IPS-15b (cell line): ENCODE measurements at regions not wholly inside any gene's neighbourhood (a gene's known extent, or its start where the extent isn't known, plus 50 kb on each side); places are given as distances from the start of the nearest gene placed in this dataset.

Experiments
- H3K27me3 ChIP-seq: one replicate; pipeline ENCODE4 v1.6.1; 2013; ENCODE audit warnings: low read length; ENCODE audit not compliant: control insufficient read depth, insufficient read depth
- H3K36me3 ChIP-seq: one replicate; pipeline ENCODE4 v1.6.1; 2013; ENCODE audit warnings: low read length; ENCODE audit not compliant: control insufficient read depth, insufficient read depth
- H3K4me1 ChIP-seq: one replicate; pipeline ENCODE4 v1.6.1; 2013; ENCODE audit warnings: mild to moderate bottlenecking, low read length; ENCODE audit not compliant: control insufficient read depth, insufficient read depth
- H3K4me3 ChIP-seq: one replicate; pipeline ENCODE4 v1.5.1; 2013; ENCODE audit warnings: low read depth, low read length
- H3K9ac ChIP-seq: one replicate; pipeline ENCODE4 v1.6.1; 2013; ENCODE audit warnings: low read depth, mild to moderate bottlenecking, low read length
- H3K9me3 ChIP-seq: one replicate; pipeline ENCODE4 v1.6.1; 2013; ENCODE audit warnings: mild to moderate bottlenecking, low read length; ENCODE audit not compliant: control insufficient read depth, insufficient read depth

DNA sequence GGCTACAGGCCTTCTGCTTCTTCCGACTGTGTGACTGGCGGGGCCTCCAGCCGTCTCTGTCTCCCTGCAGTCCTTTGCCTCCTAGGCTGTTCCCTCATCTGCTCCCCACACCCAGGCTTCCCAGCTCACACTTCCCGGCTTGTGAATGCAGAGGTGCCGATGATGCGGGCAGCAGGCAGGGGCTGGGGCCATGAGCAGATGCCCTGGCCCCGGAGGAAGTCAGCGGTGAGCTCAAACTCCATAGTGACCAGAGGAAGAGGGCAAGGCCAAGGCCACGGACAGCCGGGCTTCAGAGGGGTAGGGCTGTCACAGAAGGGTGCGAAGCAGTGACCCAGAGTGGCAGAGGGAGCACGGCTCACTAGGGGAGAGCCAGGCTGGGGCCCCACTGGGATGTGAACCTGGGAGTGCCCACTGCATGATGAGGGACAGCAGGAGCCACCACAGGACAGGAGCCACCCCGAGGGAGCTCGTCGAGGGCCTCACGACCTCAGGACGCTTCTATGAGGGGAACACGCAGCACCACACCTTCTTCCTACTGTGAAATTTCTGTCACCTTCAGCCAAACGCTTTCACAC lies 515.9 kb downstream of the EIPR1 start:
- Histone ChIP-seq H3K4me1 (no peaks in the 10 kb centered on the region), H3K36me3 (no peaks in the 10 kb centered on the region), H3K4me3 (no peak overlapping the region), H3K27me3 (no peaks in the 10 kb centered on the region), H3K9ac (no peak overlapping the region), H3K9me3 (no peaks in the 10 kb centered on the region)

DNA sequence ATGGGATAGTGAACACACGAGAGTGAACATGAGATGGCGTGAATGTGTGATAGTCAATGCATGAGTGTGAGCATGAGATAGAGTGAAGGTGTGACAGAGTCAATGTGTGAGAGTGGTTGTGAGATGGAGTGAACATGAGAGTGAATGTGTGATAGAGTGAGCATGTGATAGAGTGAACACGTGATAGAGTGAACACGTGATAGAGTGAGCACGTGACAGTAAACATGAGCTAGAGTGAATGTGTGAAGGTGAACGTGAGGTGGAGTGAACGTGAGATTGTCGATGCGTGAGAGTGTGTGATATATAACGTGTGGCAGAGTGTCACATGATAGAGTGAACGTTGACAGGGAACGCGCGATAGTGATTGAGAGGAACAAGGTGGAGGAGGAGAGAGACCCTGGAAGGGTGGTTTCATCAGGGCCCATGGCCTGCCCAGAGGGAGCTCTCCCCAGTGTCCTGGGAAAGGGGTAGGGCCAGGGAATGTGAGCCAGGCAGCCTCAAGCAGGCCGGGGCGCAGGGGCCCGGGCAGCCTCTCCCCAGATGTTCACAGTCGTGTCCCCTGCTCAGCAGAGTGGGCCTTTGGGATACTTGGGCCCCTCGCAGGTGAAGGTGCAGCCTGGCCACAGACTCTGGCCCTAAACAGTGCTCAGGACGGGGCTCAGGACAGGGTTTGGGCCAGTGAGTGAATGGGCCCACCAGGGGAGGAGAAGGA lies 516.9 kb downstream of the EIPR1 start:
- Histone ChIP-seq H3K36me3 (no peaks in the 10 kb centered on the region), H3K27me3 (no peaks in the 10 kb centered on the region), H3K9ac (no peak overlapping the region), H3K4me3 (no peak overlapping the region), H3K9me3 (no peaks in the 10 kb centered on the region), H3K4me1 (no peaks in the 10 kb centered on the region)

DNA sequence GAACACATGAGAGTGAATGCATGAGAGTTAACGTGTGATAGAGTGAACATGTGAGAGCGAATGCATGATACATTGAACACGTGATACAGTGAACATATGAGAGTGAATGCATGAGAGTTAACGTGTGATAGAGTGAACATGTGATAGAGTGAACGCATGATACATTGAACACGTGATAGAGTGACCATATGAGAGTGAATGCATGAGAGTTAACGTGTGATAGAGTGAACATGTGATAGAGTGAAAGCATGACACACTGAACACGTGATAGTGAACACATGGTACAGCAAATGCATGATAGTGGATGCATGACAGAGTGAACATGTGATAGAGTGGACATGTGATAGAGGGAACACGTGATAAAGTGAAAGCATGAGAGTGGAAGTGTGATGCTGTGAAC lies 517.9 kb downstream of the EIPR1 start:
- Histone ChIP-seq H3K9me3 (no peaks in the 10 kb centered on the region), H3K9ac (no peak overlapping the region), H3K27me3 (no peaks in the 10 kb centered on the region), H3K4me3 (no peak overlapping the region), H3K4me1 (no peaks in the 10 kb centered on the region), H3K36me3 (no peaks in the 10 kb centered on the region)

DNA sequence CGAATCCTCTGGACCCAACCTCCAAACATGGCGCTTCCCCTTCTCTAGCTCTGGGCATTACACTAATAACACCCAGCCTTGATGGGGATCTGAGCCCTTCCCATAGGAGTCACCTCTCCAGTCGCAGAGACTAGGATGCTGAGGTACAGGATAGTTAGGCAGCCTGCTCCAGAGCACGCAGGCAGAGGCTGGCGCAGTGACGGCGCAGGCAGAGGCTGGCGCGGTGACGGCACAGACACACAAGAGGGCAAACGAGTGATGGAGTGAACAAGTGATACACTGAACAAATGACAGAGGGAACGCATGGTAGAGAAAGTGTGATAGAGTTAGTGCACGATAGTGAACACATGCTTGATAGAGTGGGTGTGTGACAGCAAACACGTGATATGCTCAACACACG lies 518.5 kb downstream of the EIPR1 start:
- no peaks in the 10 kb centered on the region for H3K27me3 ChIP-seq

DNA sequence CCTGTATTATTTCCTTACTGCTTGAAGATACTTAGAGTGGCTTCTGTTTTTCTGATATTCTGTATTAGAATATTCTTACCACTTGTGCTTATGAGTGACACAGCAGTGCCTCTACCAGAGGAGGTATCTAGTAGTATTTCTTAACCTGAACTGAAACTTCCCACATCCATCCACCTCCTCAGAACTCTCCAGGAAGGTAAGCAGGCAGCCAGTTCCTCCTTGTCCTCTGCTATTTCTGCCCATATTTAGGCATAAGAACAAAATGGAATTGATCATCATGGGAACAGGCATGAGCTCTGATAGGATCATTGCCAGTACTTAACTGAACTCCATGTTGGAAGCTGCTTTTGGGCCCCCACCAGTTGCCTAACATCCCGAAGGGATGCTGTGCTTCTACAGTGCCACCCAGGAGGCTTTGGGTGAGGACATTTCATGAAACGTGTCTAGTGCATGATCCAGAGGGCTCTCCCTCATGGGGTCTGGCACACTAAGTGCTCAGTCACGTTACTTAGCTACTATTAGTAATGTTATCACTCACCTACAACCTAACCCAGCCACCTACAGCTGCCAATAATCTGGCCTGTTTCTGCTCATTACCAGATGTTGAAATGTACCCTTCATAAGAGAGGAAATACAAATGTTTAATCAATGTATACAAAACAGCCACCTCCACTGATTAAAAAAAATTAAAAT lies 520.7 kb downstream of the EIPR1 start:
- Histone ChIP-seq H3K9ac (no peak overlapping the region), H3K27me3 (no peaks in the 10 kb centered on the region), H3K4me1 (no peaks in the 10 kb centered on the region), H3K36me3 (no peaks in the 10 kb centered on the region), H3K4me3 (no peak overlapping the region), H3K9me3 (no peaks in the 10 kb centered on the region)

More for the DNA sequence above, 518.5 kb downstream of the EIPR1 start:
- H3K36me3 ChIP-seq = no peaks in the 10 kb centered on the region
- no peak overlapping the region for H3K4me3 ChIP-seq
- H3K9me3 ChIP-seq = no peaks in the 10 kb centered on the region
- H3K9ac ChIP-seq = no peak overlapping the region
- H3K4me1 ChIP-seq = no peaks in the 10 kb centered on the region

DNA sequence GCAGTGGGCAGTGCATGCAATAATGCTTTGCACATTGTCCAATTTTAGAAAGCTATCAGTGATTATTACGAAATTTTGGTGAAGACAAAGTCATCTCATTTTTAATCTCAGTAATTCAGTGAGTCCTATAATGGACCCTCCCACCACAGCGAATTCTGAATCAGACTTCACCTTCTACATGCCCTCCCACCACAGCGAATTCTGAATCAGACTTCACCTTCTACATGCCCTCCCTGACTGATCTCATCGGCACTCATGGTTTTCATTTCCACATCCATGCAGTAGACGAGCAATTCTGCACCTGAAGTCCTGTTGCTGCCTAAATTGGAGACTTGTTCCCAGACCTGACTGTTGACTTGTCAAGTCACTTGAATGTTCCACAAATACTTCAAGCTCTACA lies 522.3 kb downstream of the EIPR1 start:
- H3K27me3 ChIP-seq = no peaks in the 10 kb centered on the region
- no peaks in the 10 kb centered on the region for H3K9me3 ChIP-seq
- no peak overlapping the region for H3K4me3 ChIP-seq
- no peak overlapping the region for H3K9ac ChIP-seq
- no peaks in the 10 kb centered on the region for H3K36me3 ChIP-seq
- H3K4me1 ChIP-seq = no peaks in the 10 kb centered on the region

DNA sequence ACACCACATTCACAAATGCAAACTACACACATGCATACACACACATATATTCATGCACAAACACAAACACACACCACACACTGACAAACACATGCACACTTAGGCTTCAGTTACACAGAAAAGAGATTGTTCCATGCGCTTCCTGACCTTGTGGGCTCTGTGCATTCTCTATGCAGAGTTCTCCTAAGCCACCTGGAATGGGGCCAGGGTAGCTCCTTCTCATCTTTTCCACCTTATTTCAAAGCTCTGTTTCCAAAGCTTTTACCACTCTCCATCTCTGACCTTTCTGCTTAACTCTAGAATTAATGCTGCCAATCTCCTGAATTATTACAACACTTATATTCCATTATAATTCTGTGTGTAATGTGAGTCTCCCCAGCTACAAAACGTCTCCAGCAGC lies 522.3 kb upstream of the MYT1L start:
- H3K36me3 ChIP-seq = no peaks in the 10 kb centered on the region
- H3K27me3 ChIP-seq = no peaks in the 10 kb centered on the region
- H3K9ac ChIP-seq = no peak overlapping the region
- H3K4me3 ChIP-seq = no peak overlapping the region
- no peaks in the 10 kb centered on the region for H3K4me1 ChIP-seq
- H3K9me3 ChIP-seq = no peaks in the 10 kb centered on the region

DNA sequence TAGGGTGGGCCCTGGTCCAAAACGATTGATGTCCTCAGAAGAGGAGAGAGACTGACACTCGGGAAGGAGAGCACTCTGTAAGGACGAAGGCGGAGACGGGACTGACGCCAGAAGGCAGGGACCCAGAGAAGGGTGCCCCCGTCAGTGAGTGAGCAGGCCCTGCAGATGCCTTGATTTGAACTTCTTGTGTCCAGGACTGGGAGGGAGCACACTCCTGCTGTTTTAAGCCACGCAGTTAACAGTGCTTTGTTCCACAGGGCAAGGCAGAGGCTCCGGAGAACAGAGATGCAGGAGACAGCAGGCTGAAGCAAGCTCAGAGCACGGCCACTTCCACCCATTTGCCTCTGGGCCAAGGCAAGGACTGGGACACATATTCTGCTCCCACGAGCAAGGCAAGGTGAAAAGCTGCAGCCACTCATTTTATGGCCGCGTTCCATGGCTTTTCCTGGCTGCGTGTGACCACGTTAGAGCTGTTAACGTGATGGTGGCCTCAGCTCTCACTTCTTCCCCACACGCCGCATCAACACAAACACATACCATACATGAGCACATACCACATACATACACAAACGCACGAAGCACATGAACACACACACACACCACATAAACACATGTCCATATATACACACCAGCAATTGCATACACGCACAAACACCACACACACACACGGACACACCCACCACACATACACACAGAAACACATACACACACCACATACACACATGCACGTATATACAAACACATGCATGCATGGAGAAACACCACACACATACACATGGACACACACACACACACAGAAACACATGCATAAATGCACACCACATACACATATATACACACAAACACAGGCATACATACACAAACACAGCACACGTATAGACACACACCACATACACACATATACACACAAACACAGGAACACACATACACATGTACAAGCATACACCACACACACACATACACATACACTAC lies 521.0 kb upstream of the MYT1L start:
- Histone ChIP-seq H3K27me3 (no peaks in the 10 kb centered on the region), H3K36me3 (no peaks in the 10 kb centered on the region), H3K4me1 (no peaks in the 10 kb centered on the region), H3K9me3 (no peaks in the 10 kb centered on the region), H3K4me3 (no peak overlapping the region), H3K9ac (no peak overlapping the region)

DNA sequence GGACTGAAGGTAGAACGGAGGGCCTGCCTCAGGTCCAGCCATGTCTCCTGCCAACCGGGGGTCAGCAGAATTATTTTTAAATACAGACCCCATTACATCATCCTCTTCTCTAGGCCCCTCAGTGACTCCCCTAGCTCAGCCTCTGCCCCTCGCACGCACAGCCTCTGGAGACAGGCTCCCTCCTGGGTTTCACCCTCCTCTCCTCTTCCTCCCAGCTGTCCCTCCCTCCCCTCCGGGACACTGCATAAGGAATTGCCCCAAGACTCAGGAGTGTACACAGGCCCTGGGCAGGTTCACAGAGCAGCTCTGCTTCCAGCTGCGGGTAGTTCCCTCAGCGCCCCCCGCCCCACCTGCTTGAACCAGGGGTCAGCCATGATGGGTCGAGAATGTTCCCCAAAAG lies 520.2 kb upstream of the MYT1L start:
- H3K36me3 ChIP-seq = no peaks in the 10 kb centered on the region
- H3K27me3 ChIP-seq = no peaks in the 10 kb centered on the region
- H3K4me3 ChIP-seq = no peak overlapping the region
- H3K9ac ChIP-seq = no peak overlapping the region
- no peaks in the 10 kb centered on the region for H3K9me3 ChIP-seq
- H3K4me1 ChIP-seq = no peaks in the 10 kb centered on the region

DNA sequence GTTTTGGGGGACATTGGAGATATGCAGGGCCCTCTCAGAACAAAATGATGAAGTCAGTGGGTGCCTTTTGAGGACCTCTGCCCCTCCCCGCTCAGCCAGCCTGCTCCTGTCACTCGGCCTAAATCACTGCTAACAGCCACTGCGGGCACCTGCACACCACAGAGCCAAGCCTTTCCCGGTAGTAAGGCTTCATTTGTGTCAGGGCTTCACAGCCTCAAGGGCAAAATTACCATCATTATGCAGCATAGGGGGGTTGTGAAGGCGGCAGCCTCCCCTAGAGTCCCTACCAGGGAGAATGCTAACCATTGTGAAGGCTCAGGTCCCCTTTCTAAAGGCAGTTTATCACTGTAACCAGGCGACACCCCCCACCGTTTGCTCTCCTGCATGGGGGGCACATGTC lies 519.8 kb upstream of the MYT1L start:
- Histone ChIP-seq H3K9me3 (no peaks in the 10 kb centered on the region), H3K36me3 (no peaks in the 10 kb centered on the region), H3K4me3 (no peak overlapping the region), H3K9ac (no peak overlapping the region), H3K27me3 (no peaks in the 10 kb centered on the region), H3K4me1 (no peaks in the 10 kb centered on the region)

DNA sequence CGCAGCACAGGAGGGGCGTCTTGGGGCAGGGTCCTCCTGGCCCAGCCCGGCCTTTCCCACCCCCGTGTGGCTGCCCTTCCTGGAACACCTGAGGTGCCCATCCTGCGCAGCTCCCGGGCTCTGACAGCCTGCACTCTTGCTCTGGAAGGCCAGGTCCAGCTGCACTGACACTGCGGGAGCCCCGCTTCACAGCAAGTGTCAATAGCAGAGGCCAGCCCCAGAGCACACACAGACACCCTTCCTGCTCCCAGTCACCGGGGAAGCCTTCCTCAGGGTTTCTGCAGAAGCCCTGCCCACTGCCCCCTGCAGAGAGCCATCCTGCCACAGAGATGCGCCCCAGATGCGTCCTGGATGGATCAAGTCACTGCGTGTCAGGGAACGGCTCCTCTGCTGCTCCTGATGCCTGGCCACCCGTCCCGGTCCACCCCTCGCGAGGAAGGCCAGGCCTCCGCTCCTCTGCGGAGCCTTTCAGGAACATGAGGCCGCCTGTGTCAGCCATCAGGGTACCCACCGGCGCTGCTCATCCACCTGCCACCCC lies 519.2 kb upstream of the MYT1L start:
- Histone ChIP-seq H3K4me3 (no peak overlapping the region), H3K27me3 (no peaks in the 10 kb centered on the region), H3K9me3 (no peaks in the 10 kb centered on the region), H3K36me3 (no peaks in the 10 kb centered on the region), H3K4me1 (no peaks in the 10 kb centered on the region), H3K9ac (no peak overlapping the region)
